K562 (cell line): ENCODE measurements at regions not wholly inside any gene's neighbourhood (a gene's known extent, or its start where the extent isn't known, plus 50 kb on each side); places are given as distances from the start of the nearest gene placed in this dataset.

Experiments used
- ARID2 ChIP-seq: fragments of 450-650 bp; IDR thresholded peaks from 2 replicates; pipeline ENCODE4 v1.6.1; 2017; ENCODE audit warnings: antibody characterized with exemption, mild to moderate bottlenecking
- CTCF ChIP-seq, 3 experiments: IDR thresholded peaks in 2 of 3; conservative IDR thresholded peaks in 1 of 3; 2 replicates each; pipeline ENCODE4 v1.5.1; 2011 to 2012; ENCODE audit warnings: low read length in 3 of 3, mild to moderate bottlenecking in 3 of 3, control low read depth in 2 of 3, improper control_type of control experiment in 1 of 3, inconsistent platforms in 1 of 3, low read depth in 1 of 3, mixed read lengths in 1 of 3, moderate library complexity in 1 of 3; ENCODE audit not compliant: insufficient read depth in 2 of 3
- FOXK1 ChIP-seq: sonication (generic); formaldehyde crosslinking; IDR thresholded peaks from 2 replicates; pipeline ENCODE4 v1.8.0; 2022; ENCODE audit warnings: missing genetic modification reagents, mild to moderate bottlenecking, borderline replicate concordance
- FOXP4 ChIP-seq: sonication (generic); formaldehyde crosslinking; IDR thresholded peaks from 2 replicates; pipeline ENCODE4 v1.8.0; 2022; ENCODE audit warnings: mild to moderate bottlenecking, missing genetic modification reagents, borderline replicate concordance
- JUNB ChIP-seq: fragments of 450-650 bp; formaldehyde crosslinking; conservative IDR thresholded peaks from 2 replicates; pipeline ENCODE4 v1.4.0; 2020; ENCODE audit warnings: mild to moderate bottlenecking
- MEF2A ChIP-seq: IDR thresholded peaks from 2 replicates; pipeline ENCODE4 v1.6.1; 2011; ENCODE audit warnings: low read depth, mild to moderate bottlenecking, low read length, moderate library complexity; ENCODE audit not compliant: control insufficient read depth
- SAFB ChIP-seq: fragments of 200-400 bp; formaldehyde crosslinking; IDR thresholded peaks from 2 replicates; pipeline ENCODE4 v1.6.1; 2017; ENCODE audit warnings: low read depth, low read length, borderline replicate concordance
- USF2 ChIP-seq: sonication (generic); formaldehyde crosslinking; IDR thresholded peaks from 2 replicates; pipeline ENCODE4 v1.5.0; 2020; ENCODE audit warnings: missing genetic modification reagents

GRCh38 chr4:177532358-177532757 is 90.1 kb upstream of the AGA start:
- TF ChIP-seq USF2 (CRISPR knock-in tag) (no peak), CTCF (IDR thresholded peaks at IDR 0.05 in 2 of 3, conservative IDR thresholded peaks at IDR 0.05 in 1 of 3; ENCODE audit: insufficient read depth in 2 of 3, low read depth in 1 of 3, low read length in 3 of 3) (no peak), JUNB (CRISPR knock-in tag) (no peak), SAFB (no peak), ARID2 (no peak), FOXK1 (no peak), MEF2A (no peak), FOXP4 (CRISPR knock-in tag) (no peak)
